ENCODE measurements at regions not wholly inside any gene's neighbourhood (a gene's known extent, or its start where the extent isn't known, plus 50 kb on each side); places are given as distances from the start of the nearest gene placed in this dataset.
"Not testable (repeated sequence)": the region's sequence is repeated elsewhere in the genome, so short reads cannot be mapped to it uniquely, and the experiment has no call there.

DNA sequence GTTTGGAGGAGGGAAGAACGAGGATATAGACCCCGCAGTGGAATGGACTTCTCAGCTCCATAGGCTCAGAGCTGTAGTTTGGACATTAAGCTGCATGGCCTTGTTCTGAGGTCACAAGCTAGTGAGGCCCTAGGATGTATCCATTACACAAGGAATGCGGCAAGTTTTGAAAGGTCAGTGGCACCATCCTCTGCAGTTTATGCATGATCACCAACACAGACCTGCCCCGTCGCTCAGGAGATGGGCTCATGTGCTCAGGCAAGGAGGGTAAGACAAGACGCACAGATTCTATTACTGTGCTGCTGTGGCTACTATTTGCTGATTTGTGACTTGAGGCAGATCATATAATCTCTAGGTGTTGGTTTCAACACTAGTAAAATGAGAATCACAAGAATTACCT, 110.9 kb downstream of the FAM161A start:
- DNase-seq (ENCODE audit: extremely low read depth, low read depth), result no peak
- TF ChIP-seq, protein P1, sequence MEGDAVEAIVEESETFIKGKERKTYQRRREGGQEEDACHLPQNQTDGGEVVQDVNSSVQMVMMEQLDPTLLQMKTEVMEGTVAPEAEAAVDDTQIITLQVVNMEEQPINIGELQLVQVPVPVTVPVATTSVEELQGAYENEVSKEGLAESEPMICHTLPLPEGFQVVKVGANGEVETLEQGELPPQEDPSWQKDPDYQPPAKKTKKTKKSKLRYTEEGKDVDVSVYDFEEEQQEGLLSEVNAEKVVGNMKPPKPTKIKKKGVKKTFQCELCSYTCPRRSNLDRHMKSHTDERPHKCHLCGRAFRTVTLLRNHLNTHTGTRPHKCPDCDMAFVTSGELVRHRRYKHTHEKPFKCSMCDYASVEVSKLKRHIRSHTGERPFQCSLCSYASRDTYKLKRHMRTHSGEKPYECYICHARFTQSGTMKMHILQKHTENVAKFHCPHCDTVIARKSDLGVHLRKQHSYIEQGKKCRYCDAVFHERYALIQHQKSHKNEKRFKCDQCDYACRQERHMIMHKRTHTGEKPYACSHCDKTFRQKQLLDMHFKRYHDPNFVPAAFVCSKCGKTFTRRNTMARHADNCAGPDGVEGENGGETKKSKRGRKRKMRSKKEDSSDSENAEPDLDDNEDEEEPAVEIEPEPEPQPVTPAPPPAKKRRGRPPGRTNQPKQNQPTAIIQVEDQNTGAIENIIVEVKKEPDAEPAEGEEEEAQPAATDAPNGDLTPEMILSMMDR (IDR thresholded peaks at IDR 0.05; ENCODE audit: low read depth, low read length), result no peak

DNA sequence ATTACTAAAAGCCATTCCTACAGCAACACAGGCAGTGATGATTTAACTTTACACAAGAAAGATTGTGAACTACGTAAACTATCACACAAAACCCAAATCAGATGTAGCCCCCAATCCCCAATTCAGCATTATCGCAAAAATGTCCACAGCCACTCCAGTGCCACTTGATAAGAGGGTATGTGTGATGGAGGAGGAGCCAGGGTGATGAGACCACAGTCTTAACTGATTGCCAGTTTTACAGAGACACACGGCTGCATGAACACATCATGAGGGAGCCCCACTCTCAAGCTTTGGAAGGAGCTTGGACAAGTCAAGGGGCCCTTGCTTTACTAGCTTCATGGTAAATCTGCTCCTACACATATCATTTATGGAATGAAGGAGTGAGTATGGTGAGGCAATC, 116.0 kb downstream of the FAM161A start:
- TF ChIP-seq, protein P1 (IDR thresholded peaks at IDR 0.05; ENCODE audit: low read depth, low read length), result no peak
- DNase-seq (ENCODE audit: extremely low read depth, low read depth), result no peak

DNA sequence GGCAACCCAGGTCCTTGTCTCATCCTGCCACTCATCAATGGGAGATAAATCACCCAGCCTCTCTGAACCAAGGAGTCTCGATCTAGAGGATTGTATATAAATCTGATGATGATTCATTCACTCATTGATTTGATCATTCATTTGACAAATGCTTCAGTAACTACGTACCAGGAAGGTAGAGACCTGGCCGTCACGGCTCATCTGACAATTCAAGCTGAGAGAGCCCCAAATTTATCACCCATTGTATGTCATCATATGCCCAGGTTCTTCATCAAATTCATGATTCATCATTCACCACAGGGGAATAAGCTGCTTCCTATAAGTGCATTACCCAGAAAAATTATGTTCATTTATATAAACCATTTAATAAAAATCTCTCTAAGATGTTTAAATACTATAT, 116.9 kb downstream of the FAM161A start:
- no peak for DNase-seq (ENCODE audit: extremely low read depth, low read depth)
- TF ChIP-seq, protein P1 (IDR thresholded peaks at IDR 0.05; ENCODE audit: low read depth, low read length), result no peak

DNA sequence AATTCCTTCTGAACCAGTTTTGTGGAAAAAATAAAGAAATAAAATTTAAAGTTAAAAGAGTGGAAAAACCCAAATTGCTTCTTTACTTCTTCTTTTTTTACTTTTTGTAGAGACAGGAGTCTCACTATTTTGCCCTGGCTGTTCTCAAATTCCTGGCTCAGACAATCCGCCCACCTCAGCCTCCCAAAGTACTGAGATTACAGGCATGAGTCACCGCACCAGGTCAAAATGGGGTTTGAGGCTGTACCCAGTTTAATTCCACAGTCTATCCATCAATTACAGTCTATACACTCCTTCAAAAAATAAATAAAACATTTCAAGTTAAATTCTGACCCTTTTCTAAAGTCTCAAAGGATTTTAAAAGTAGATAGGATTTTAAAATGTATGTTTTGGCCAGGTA, 120.3 kb downstream of the FAM161A start:
- TF ChIP-seq, protein P1 (IDR thresholded peaks at IDR 0.05; ENCODE audit: low read depth, low read length), result no peak
- no peak for DNase-seq (ENCODE audit: extremely low read depth, low read depth)

DNA sequence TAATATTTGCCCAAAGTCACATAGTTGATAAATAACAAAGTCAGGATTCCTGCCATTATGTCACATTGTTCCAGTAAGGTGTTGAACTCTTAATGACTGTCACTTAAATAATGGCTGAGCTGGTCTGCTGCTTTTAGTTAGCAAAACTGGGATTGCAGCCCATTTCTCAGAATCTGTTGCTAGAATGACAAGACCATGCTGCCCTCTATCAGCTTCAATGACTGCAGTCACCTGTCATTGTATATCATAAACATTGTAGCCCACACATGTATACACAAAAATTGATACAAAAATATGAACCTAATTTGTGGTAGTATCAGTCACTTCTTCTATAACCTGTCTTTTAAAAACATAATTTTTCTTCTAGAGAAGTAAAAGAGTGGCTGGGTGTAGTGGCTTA, 121.1 kb downstream of the FAM161A start:
- DNase-seq (ENCODE audit: extremely low read depth, low read depth), result no peak
- TF ChIP-seq, protein P1 (IDR thresholded peaks at IDR 0.05; ENCODE audit: low read depth, low read length), result no peak

DNA sequence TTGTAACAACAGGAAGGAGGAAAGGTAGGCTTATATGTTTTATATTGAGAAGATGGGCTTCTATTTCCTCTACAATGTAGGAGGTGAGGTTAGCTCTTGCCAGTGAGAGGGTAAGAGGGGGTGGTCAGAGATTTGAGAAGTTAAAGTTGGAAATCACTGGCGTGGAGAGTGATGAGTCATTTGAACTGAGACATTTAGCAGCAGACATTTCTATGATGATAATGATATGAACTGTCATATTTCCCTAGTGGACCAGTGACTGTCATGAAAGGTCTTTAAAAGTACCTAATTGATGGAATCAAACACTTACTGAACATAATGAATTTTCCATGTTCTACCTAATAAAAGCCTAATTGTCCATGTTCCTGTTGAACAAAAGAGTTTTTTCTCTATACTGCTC, 126.1 kb downstream of the FAM161A start:
- no peak for DNase-seq (ENCODE audit: extremely low read depth, low read depth)
- TF ChIP-seq, protein P1 (IDR thresholded peaks at IDR 0.05; ENCODE audit: low read depth, low read length), result no peak

DNA sequence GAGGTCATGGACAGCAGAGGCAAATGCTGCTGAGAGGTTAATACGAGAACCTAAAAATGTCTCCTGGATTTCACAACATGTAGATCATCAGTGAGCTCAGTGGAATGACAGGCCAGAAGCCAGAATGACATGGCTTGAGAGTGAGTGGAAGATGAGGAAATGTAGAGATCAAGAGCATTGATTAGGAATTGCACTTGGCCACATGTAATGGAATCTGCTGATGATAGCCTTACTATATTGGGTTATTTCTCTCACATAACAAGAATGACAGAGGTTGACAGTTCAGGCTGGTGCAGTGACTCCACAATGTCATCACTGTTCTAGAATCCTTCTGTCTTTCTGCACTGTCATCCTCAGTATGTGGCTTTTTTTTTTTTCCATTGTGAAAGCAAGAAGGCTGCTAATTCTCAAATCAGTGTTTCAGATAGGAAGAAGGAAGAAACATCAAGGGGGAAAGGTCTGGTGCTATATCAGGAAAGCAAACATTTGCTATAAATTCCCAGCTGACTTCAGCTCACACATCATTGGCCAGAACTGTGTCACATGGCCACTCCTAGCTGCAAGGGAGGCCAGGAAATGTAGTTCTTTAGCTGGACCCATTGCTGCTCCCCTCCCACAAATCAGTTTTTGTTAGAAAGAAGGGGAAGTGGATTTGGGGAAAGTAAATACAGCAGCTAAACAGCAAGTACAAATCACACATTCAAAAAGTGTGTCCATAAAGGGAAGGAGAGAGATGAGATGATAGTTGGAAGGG, 127.2 kb downstream of the FAM161A start:
- DNase-seq (ENCODE audit: extremely low read depth, low read depth), result no peak
- TF ChIP-seq, protein P1 (IDR thresholded peaks at IDR 0.05; ENCODE audit: low read depth, low read length), result no peak

DNA sequence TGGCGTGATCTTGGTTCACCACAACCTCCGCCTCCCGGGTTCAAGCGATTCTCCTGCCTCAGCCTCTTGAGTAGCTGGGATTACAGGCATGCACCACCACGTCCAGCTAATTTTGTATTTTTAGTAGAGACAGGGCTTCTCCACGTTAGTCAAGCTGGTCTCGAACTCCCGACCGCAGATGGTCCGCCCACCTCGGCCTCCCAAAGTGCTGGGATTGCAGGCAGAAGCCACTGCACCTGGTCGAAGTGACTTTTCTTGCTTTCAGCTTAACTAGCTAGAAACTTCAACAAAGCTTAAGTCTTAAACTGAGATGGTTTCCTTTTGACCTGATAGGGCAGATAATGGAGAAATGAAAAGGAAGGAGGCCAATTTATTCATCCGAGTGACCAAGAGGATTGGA, 130.5 kb downstream of the FAM161A start:
- not testable (repeated sequence) for DNase-seq (ENCODE audit: extremely low read depth, low read depth)
